GM21576 (cell line): ENCODE measurements at regions not wholly inside any gene's neighbourhood (a gene's known extent, or its start where the extent isn't known, plus 50 kb on each side); places are given as distances from the start of the nearest gene placed in this dataset.

ENCODE experiments used
- ATAC-seq: cut with Tn5 transposase; IDR thresholded peaks from one replicate; pipeline ENCODE4 v1.9.1; 2021; ENCODE audit warnings: mild to moderate bottlenecking, moderate library complexity; ENCODE audit not compliant: unreplicated experiment

DNA sequence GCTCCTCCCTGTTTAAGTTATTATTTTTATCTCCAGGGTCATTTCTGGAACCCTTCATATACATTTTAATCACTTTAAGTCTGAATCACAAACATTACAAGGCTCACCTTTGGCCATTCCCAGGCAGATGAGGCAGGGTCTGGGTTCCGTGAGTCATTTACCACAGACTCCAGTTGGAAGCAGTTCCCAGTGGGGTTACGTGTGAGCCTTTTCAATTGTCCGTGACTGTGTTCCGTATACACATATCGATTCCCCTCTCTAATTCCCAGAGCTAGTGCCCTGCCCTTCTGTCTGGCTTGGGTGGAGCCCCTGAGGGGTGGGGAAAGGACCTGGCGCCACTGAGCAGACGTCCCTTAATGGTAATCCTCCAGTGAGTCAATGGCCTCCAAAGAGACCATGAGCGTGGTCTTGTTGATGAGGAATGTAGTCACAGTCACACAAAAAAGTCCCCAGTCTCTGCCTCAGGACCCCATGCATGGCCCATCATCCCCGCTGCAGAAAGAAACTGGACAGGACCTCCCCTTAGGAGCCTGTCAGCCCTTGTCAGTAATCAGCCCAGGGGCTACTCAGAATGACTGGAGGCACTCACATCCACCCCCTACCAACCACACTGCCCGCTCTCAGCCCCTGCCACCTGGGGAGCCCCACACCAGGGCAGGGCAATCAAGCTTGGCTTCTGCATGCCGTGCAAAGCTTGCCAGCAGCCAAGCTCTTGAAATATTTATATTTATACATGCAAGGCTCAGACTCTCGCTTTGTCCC, 144.4 kb downstream of the ZIC5 start:
- no peak for ATAC-seq

DNA sequence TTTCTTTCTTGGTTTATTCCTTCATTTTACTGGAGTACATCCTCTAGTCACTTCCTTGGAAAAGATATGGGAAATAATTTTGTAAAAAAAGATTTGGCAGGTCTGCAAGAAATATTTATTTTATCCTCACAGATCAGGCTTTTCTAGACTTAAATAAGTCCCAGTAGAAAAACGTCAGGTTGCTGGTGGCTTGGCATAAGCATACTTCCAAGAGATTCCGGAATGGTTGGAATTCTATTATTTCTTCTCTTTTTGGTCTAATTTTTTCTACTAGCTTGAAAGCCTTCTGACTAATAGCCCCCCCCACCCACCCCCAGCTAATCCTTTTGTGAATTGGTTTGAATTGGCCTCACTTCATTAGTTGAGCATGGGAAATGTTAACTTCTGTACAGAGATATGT, 147.6 kb downstream of the ZIC5 start:
- ATAC-seq = no peak

DNA sequence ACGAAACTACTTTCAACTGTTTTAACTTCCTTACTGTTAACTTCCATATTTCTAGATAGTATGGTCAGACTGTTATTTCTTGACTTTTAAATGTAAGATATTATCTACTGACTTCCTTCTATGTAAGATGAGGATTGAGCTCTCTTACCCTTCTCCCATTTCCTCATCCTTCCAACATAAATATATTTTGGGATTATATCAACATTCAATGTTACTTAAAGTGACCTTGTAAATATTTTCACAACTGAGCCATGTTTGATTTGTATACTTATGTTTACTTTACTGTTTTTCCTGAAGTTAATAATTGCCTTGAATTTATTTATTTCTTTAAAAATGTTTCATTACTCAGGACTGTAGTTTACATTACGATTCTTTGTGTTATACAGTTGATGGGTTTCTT, 148.7 kb downstream of the ZIC5 start:
- ATAC-seq = no peak

DNA sequence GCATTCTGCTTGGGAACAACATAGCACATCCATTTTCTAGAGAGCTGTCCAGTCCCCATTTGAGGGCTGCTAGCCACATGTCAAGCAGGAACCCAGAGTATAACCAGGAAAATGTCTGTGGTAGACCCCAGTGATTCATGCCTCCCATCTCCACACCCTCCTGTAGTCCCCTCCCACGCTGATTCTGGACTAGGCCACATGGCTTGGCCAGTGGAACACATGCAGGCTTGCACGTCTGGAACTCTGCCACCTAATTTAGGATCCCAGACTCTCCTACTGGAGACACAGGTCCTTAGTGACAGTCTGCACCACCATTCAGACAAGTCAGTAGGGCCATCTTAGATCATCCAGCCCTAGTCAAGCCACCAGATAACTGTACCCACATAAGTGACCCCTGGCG, 149.8 kb downstream of the ZIC5 start:
- no peak for ATAC-seq

DNA sequence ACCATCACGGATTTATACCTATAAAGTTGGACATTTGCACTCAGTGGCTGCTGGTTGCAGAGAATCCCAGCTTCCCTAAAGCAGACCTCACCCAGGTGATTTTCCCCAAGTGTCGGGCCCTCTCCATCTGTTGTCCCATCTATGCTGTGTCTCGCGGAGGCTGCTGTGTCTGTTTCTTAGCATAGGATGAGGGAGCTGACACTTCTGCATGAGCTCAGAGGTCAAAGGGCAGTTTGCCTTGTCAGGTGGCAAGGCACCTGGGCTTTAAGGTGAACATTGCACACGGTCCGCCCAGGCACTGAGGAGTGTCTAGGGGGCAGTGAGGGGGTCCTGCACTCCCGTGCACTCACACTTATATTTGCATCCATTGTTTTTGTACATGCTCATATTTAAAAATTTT, 151.6 kb downstream of the ZIC5 start:
- no peak for ATAC-seq

DNA sequence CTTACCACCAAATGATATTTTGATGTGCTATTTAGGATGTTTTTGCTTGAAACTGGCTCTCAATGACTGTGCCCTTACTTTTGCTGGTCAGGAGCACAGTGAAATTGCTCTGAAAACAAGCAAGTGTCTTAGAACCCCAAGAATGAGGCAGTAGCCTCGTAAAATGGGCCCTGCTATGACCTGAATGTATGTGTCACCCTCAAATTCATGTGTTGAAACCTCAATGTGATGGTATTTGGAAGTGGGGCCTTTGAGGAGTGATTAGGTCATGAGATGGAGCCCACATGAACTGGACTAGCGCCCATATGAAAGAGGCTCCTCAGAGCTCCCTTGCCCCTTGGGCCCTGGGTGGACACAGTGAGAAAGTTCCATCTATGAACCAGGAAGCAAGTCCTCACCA, 155.2 kb downstream of the ZIC5 start:
- no peak for ATAC-seq

DNA sequence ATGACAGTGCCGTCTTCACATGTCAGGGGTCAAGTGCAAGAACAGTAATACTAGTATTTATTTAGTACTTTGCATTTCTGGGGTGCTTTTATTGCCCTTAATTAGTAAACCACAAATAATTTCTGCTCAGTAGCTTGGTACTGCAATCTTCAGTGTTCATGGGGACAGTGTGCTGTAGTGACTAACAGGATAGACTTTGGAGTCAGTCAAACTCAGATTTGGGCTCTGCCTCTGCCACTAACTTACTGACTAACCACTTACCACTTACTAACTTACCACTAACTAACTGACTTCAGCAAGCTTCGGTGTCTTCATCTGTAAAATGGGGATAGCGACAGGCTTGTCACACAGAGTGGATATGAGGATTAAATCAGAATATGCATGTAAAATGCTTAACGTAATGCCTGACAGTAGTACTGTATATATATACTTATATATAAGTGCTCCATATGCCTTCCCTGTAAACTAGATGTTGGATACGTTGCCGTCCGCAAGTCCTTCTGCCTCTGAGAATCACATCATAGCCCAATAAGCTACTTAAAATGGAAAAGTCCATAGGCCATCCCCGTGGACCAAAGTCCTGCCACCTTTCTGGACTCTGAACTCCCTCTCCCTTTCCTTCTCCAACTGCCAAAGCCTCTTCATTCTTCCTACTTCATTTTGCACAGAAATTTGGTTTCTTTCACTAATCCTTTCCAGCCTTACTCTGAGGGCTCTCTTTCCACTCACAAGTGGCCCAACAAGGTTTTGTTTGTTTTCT, 158.1 kb downstream of the ZIC5 start:
- ATAC-seq = no peak

DNA sequence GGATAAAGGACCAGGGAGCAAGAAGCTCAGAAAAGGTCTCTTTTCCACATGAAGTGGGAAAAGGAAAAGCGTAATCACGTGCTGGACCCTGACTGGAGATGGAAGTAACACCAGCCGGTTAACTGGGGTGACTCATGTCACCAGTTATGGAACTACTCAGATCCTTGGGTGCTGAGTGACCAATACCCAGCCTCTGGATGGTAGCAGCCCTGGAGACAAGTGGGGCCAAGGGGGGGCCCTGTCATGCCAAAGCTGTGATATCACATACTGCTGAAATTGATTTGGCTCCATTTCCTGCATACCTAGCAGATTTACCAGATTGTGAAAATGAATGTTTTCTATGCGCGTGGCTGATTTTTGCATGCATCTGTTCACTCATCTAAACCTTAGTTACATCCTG, 158.9 kb downstream of the ZIC5 start:
- ATAC-seq = no peak

DNA sequence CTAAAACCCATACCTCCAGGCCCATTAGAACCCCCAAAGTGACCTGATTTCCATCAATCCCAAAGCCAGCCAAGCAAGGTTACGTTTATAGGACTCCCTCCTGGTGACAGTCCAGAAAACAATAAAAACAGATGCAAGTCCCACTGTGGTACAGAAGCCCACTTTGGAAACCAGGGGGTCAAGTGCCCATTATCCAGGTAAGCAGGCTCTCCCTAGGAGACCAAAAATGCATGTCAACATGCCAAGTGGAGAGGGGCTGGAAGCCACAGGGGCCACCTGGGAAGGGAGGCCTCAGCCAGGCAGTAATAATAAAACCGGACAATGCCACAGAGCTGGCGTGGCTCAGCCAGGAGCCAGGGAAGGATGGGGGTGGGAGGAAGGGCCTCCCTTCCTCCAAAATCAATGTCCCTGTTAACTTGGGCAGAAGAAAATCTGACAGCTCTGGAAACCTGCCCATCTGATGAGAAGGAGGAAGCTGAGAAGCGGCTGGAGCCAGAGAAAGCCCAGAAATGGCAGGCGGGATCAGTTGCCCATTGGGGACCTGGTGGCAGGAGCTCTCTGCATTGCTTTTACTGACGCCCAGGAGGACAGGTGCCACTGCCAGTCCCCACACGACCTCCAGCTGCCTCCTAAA, 160.4 kb downstream of the ZIC5 start:
- no peak for ATAC-seq

DNA sequence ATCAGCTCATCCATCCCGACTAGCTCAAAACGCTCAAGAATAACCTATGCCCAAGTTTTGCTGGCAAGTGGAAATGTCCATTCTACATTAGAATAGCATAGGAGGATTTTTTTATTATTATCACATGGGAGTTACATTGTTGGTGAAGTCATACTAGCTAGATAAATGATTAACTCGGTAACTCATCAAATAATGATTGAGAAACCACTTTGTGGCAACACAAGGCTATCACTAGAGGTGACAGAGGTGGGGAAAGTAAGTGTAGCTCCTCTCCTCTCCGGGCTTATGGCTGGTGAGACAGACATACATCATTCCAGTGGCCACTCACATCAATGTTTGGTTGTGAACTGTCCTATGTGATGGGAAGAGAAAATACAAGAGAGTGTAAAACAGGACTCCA, 161.6 kb downstream of the ZIC5 start:
- ATAC-seq = no peak

DNA sequence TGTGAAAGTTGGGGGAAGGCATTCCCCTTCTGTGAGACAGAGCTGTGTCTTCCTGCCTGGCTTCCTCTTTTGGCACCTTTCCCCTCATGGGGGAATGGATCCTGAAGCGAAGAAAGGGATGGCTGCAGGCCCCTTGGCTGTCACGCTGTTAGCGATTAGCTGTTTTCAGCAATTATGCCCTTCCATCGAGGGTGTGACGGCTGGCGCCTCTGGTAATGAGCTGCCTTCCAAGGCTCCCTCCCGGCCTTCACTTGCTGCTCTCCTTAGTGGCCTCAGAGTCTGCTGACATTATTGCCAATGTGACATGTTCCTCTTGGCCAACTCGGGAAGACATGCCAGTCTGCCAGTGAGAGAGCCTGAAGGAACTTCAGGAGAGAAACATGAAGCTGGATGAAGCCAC, 162.1 kb downstream of the ZIC5 start:
- no peak for ATAC-seq

DNA sequence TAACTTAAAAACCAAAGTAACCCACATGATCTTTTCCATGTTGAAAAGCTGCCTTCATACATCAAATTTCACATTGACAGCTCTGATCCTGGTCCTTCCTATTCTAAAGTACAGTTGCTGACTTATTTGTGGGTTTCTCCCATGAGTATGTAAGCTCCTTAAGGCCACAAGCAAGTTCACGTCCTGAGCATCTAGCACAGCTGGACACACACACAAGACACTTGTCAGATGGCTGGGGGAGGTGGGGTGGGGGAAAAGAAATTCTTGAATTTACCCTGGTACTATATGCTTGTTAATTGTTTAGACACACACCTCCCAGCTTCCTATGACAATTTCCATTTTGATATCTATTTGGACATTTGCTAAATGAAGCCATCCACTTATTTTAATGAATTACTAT, 162.8 kb downstream of the ZIC5 start:
- no peak for ATAC-seq

DNA sequence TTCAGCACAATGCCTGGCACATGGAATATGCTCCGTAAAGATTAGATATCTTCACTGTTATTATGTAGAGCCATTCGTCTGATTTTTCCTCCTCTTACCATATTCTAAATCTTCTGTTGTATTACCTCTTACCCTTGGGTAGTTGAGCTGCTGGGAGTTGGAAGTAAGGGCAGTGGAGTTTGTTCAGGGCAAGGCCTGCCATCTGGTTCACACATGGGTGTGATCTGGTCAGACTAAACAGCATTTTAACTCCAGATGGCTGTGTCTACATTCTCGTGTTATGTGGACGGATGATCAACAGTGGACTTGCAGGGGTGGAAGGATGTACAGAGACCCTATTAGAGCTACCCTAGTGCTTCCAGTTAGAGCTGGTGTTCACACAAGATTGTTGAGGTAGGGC, 164.9 kb downstream of the ZIC5 start:
- no peak for ATAC-seq

DNA sequence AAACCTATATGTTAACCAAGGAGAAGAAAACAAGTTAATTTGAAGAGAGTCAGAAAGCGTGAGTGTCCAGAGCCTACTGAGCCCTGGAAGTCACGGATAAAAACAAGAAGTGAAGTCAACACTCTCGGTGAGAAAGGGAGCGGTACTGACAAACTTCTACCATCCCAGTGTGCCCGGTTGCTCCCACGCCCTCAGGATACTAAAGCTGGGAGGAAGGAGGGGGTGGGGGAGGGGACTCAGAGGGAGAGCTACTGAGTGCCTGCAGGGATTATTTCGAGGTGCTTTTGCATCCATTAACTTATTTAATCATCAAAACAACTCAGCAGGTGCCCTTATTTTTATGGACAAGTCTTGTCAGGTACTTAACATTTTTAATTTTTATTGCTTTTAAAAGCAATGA, 166.2 kb downstream of the ZIC5 start:
- no peak for ATAC-seq

DNA sequence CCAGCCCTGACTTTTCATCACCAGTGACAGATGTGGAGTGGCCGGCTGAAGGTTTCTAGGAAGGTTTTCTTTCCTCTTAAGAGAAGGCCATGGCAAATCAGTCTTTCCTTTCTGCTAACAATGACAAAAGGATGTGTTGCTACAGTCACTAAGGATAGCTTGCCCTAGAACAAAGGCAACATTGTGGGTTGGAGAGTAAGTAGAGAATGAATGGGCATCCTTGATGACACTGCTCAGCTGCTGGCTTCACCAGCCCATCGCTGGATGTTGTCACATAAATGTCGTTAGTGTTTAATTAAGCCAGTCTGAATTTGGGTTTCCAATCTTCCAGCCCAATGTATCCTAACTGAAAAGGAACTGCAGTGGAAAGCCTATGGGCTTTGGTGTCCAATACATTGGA, 168.4 kb downstream of the ZIC5 start:
- no peak for ATAC-seq

DNA sequence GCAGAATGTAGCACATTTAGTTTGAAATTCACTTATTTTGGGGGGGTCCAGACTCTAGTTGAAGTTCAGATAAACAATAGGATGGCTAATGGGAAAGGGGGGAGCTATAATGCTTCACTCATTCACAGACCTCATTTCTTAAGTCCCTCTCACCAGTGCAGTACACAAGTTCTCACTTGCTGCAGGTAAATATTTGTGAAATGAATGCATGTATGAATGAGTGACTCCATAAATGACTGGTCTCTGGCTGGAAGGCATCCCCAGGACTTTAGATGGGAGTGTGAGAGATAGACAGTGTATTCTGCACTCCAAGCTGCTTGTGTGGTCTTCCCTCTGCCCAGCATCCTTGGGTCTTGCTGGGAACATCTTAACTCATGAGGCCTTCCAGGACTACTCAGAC, 169.2 kb downstream of the ZIC5 start:
- no peak for ATAC-seq

DNA sequence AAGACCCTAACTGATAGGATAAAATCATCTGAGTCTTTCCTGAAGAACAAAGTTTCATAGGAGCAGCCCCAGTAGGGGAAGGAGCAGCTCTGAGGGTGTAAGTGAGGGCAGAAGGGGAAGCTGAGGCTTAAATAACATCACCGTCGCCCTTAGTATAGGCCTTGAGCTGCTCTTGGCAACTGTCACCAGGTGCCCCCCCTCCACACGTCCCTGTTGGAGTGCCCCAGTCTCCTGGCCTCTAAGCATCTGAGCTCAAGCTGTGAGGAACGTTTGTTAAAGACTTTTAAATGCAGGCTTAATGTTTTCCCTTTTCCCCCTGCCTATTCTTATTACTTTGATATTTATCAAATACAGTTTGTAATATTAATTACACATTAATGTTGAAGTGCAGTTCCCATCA, 170.6 kb downstream of the ZIC5 start:
- ATAC-seq = no peak

DNA sequence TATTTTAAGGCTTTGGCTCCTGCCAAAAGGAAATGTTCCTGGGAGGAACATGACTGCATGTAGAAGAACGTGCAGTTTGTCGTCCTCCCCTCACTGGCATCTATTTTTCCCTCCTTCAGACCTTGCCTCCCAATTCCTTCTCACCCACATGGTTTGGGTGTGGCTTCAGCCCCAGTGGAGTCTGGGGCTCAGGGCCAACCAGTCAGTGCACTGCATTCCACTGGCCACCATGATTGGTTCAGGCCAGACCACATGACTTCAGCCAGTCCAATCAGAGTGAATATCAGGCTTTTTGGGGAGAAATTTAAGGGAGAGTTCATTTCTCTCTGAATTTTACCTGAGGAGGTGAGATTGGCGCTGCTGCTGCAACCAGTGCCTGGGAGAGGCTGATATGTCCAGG, 171.6 kb downstream of the ZIC5 start:
- ATAC-seq = no peak

DNA sequence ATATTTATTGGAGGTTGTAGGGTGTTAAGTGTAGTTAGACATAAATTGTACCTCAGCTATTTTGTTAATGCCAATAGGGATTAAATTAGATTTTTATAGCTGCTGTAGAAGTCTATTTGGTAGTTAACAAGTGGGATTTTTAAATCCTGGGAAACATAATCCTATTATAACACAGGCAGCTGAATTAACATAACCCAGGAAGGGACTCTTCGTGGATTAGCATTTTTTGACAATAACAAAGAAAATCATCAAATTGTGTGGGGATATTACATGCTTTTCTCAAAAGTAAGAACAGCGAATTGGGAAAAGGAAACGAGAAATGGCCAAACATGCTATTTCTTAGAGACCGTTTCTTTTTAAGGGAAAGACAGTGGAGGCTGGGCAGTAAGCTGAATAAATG, 172.8 kb downstream of the ZIC5 start:
- no peak for ATAC-seq

DNA sequence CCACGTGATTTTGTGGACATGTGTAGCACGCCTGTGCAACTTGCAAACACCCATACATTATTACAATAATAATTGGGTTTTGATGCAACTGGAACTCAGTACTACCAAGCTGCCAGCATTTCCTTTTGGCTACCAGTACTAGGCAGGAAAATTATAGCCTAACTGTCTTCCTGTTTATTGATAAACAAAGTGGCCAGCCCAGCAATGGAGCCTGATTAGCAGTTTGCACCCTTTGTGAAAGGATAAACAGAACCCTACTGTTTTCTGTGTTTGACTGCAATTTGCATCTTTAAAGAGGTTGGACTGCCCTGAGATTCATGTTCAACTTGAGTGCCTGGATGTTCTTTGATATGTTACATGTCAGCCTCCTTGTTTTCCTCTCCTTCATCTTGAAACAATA, 173.9 kb downstream of the ZIC5 start:
- no peak for ATAC-seq

DNA sequence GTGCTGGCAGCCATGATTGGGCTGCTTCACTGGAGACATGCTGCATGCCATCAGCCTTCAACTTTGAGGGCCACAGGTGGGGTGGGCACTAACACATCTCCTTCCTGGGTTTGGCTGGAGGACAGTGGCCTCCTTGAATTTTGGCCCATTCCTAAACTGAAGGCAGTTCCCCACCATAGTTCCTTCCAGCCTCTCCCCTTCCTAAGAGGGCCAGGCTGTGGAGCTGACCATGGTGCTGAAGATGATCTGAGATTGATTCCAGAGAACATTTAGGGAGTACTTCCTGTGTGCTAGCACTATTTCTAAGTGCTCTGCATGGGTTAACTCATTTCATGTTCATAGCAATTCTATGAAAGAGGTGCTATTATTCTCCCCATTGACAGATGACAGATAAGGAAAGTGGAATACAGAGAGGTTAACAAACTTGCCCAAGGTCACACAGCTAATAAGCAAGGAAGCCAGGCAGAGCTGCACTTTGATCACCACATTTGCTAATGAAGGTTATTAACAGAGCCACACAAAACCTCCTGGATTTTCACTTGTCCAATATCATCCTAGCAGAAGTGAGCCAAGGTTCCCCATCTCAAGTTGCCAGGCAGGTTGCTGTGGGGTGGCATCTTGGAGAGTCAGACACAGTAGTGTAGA, 175.3 kb downstream of the ZIC5 start:
- ATAC-seq = no peak
